ENCODE measurements at regions not wholly inside any gene's neighbourhood (a gene's known extent, or its start where the extent isn't known, plus 50 kb on each side); places are given as distances from the start of the nearest gene placed in this dataset.
"Not testable (repeated sequence)": the region's sequence is repeated elsewhere in the genome, so short reads cannot be mapped to it uniquely, and the experiment has no call there.

DNA sequence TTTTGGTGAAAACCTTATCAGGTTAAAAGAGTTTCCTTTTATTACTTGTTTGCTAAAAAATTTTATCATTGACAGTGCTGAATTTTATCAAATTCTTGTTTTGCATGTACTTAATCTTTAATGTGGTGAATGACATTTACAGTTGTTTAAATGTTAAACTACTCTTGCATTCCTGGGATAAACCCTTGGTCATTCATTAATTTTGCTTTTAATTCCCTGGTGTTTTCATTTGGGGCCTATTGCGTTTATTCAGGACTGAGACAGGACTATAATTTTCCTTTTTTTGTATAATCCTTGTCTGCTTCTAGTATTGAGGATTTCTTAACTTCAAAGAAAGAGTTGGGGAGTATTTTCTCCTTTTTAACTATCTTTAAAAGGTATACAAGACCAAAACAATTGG lies 98.7 kb upstream of the TLL1 start:
- DNase-seq (ENCODE audit: low read depth): no peak

DNA sequence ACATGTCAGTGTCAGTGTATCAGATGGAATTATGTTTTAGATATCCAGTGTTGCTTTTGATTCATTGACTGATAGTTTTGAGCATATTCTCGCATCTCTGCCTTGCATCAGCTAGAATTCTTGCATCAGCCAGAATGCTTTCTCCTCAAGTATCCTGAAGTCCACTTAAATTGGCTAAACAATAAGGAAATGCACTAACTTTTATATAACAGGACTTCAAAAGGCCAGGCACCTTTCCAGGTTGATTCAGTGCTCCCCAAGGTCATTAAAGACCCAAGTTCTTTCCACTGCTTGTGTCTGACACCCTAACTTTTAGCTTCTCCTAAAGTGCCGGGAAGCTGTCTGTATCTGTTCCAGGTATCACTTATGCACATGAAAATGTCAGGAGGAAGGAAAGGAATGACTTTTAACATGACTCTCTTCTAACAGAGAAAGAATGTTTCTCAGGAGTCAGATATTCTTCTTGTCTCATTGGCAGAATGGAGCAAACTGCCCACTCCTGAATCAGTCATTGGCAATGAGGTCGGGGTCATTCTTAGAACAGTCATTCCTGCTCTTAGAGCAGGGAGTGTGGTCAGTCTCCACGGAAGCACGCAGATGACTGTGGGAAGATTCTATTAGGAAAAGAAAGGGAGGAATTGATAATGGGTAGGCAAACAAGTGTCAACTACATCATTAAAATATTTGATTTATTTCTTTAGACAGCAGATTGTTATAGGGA lies 92.9 kb upstream of the TLL1 start:
- DNase-seq (ENCODE audit: low read depth): no peak

DNA sequence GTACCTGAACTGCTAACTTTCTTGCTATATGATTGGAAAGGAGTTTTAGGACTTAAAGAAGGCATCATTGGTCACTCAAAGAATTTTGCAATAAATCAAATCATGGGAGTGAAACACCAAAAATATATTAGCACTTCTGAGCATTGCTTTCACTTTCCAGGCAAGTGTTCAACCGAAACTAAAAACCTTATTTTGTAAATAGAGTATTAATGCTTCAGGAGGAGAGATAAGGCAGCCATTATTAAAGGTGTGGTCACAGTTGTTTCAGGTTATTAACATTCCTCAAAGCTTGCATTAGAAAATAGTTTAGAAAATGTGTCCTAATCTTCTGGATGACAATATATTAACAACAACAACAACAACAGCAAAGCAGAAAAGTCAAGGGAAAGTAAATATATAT lies 92.3 kb upstream of the TLL1 start:
- DNase-seq (ENCODE audit: low read depth): no peak

- DNase-seq (ENCODE audit: low read depth): no peak
Observed at GRCh38 chr4:165782623-165783022, 90.4 kb upstream of the TLL1 start.

DNA sequence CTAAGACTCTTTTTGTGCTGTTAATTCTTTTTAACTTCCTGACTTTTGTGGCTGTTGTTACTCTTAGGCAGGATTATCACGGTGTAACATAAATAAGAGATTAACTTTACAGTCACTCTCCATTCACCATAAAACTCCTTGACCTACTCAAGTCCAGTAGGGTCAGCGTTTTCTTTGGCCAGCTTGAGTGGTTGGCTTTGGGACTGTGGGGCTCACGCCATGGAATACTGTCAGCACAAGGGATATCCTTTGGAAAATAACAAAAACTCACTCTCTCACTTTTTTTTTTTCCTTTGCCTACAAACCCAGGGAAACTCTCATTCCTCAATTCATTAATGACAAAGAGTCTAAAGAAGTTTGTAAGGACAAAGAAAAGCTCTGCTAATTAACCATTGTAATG lies 89.4 kb upstream of the TLL1 start:
- DNase-seq (ENCODE audit: low read depth): no peak

- DNase-seq (ENCODE audit: low read depth): no peak
Observed at GRCh38 chr4:165784672-165785071, 88.4 kb upstream of the TLL1 start.

DNA sequence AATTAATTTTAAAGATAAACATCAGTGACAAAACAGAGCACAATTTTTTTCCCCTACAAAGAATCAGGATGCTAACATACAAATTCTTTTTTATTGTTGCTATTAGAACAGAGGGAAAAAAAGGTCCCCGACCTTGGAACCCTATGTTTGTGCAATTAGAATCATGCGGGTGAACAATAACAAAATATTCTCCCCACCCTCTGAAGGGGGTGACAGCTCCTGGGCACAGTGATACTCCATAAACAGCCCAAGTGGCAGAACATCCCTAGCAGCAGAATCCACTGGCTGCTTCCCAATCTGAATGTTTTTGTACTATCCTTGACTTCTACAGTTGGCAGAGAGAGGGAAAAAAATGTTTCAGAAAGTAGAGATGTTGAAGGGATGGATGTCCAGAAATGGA lies 87.7 kb upstream of the TLL1 start:
- no peak for DNase-seq (ENCODE audit: low read depth)

DNA sequence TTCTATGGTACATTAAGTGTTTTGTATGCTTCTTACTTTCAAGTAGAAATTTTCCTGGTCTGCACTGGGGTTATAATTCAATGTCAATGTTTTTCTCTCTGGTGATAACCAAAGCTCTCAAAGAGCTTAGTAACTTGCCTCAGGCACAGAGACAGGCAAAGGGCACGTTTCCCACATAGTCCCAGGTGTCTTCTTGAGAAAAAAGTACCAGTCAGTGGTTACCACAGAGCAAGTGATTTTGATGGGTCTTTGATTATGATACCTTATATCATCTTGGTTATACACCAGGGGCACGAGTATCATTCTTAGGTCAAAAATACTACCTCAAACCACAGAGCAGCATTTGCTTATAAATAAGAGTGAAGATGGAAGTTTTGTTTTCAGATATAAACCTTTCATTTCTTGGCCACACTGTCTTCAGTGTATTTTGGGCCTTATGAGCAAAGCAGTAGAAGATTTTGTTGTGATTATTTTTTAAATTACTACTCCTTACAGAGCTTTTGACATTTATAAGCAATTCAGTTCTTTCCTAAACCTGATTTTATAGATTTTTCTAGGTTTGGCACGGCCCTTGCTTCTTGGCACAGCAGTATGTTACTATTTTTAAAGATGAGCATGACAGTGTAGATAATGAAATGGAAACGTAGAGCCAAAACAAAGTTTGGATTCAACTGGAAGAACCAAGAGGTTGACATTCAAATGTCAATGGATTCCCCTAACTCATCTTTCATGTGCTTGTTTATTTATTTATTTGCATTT lies 85.3 kb upstream of the TLL1 start:
- DNase-seq (ENCODE audit: low read depth): no peak

DNA sequence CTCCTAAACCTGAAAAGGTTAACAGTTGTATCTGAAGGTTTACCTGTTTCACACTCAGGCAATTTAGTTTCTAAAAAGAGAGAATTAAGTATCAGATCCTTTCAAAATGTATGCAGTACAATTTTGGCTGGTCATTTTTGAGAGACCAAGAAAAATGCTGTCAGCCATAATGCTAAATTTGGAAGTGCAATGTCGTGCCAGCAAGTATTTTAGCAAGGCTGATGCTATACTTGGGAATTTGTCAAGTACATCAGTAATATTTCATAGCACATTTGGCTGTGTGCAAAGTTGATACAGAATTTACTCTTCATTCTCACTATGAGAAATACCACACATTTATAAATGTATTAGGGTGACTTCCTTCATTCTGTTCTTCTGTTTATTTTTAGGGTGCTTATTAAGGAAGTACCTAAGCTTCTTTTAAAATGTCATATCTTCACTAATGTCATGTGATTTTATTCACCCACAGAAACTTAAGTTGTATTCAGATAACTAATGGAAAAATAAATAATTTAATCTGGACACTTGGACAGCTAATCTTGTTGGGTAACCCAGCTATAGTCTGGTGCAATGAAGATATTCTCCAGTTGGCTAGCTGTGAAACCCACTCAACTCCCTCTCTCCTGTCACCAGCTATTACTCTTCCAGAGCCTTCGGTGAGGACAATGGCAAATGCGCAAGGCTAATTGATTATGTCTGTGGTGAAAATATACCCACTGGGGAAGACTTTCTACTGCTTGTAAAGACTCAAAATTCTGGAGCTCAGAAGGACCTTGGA lies 84.2 kb upstream of the TLL1 start:
- no peak for DNase-seq (ENCODE audit: low read depth)

GRCh38 chr4:165793236-165793635 lies 79.8 kb upstream of the TLL1 start:
- no peak for DNase-seq (ENCODE audit: low read depth)

GRCh38 chr4:165794834-165795233 lies 78.2 kb upstream of the TLL1 start:
- no peak for DNase-seq (ENCODE audit: low read depth)

GRCh38 chr4:165799384-165799815 lies 73.6 kb upstream of the TLL1 start:
- no peak for DNase-seq (ENCODE audit: low read depth)

- no peak for DNase-seq (ENCODE audit: low read depth)
Observed at GRCh38 chr4:165802452-165802851, 70.6 kb upstream of the TLL1 start.

- no peak for DNase-seq (ENCODE audit: low read depth)
Observed at GRCh38 chr4:165803005-165803404, 70.0 kb upstream of the TLL1 start.

DNA sequence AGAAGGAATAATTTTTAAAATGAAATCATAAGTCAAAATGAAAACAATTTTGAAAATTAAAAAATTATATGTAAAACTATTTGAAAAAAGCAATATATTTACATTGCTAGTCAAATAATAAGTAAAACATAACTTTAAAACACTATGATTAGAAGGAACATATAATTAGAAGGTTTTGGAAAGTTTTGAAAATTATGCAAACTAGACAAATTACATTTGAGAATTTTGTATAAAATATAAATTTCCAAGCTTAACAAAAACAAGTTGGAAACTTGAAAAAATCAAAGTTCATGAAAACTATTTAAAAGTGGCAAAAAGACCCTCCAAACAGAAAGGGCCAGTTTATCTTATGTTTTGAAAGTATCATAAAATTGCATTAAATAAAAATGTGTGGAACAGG lies 67.6 kb upstream of the TLL1 start:
- DNase-seq (ENCODE audit: low read depth): no peak

DNA sequence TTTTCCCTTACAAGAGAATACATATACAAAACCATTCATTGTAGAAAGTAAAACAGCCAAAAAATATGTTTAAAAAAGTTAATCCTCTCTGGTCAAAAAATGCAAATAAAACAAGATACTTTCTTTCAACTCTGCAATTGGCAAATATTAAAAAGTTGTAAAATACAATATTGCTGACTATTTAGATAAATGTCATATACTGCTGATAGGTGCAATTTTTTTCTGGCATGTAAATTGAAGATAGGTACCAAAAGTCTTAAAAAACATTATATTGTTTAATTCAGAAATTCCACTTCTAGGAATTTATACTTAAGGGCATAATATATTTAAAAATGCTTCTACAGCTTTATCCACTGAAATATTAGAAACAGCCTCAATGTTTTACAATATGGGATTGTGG lies 66.4 kb upstream of the TLL1 start:
- DNase-seq (ENCODE audit: low read depth): no peak

- DNase-seq (ENCODE audit: low read depth): no peak
Observed at GRCh38 chr4:165810726-165811125, 62.3 kb upstream of the TLL1 start.

DNA sequence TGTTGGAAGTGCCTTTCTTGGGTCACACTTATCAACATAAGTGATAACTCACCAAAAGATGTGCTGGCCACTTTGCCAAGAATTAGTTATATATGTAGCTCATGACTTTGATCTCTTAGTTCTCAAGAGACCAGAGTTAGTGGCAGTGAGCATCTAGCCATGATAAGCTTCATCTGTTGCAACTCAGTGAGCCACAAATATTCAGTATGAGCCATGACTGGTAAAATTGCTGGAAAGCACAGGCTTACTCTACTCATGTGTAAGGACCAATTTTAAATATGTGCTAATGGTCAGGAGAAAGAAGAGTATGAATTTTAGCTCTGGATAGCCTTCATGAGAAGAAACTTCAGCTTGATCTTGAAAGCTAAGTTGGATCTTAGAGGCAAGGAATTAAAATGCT lies 59.4 kb upstream of the TLL1 start:
- no peak for DNase-seq (ENCODE audit: low read depth)

DNA sequence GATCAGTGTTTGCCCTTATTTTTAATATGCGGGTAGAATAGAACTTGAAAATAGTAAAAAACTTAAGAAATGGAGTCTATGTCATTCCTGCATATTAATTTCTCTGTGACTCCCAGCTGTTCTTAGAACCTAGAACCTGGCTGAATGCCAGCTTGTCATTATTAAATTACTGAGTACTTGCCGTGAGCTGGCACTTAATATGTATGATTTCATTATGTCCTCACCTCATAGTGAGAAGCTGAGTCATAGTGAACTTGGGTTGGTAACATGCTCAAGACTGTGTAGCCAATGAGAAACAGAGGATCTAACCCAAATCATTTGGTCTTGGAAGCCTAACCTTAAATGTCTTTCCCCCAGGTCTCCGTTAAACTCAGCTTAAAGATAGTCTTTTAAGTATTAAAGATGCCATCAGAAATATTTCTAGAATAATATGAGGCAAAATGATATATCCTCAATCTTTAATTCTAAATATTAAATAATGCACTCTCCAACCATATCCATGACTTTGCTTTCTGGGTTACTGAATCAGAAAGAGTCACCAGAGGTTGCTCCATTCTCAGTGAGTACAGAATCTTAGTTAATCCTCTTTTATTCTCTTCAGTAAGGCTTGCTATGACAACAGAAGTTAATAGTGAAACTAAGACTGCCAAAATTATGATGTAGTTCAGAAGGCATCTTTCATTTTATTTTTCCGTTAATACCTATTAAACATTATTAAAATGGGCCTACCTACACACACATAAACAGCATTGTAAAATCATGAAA lies 58.6 kb upstream of the TLL1 start:
- no peak for DNase-seq (ENCODE audit: low read depth)

GRCh38 chr4:165819126-165819525 lies 53.9 kb upstream of the TLL1 start:
- DNase-seq (ENCODE audit: low read depth): not testable (repeated sequence)
